GM21737 (cell line): ENCODE measurements at regions not wholly inside any gene's neighbourhood (a gene's known extent, or its start where the extent isn't known, plus 50 kb on each side); places are given as distances from the start of the nearest gene placed in this dataset.

Experiments used
- ATAC-seq: cut with Tn5 transposase; IDR thresholded peaks from one replicate; pipeline ENCODE4 v1.9.1; 2021; ENCODE audit warnings: mild to moderate bottlenecking, moderate library complexity; ENCODE audit not compliant: unreplicated experiment

DNA sequence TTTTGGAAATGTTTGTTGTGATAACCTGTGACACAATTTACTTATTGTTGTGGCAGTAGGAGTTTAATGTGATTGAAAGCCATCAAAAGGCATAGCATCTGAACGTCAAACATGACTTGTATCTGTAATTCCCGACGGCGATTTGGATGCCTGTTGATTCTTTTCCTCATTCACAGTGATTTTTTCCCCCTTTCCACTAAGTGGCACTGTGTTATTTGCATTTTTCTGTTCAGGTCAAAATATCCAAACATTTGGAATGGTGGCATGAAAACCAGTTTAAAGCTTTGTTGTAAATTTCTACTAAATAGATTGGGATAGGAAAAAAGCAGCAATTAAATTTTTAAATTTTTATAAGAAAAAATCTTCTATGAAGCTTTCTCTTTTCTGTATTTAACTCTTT is 259.9 kb upstream of the KCNH8 start:
- no peak for ATAC-seq

DNA sequence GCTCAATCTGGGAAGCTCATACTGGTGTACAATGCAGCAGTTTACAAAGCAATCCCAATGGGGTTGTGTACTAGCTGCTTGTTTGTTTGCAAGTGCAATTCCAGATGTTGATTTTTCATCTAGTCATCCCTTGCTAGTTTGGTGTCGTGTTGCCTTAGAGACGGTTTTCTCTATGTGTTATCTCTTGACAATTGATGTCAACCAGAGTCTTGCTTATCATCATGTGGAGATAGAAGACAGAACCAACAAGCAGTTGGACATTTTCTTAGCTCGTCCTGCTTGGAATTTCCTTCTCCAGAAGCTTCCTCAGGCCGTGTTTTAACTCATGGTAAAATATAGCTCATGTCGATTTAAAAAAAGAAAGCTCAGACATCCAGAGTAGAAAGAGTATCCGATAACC is 262.0 kb upstream of the KCNH8 start:
- ATAC-seq: no peak

DNA sequence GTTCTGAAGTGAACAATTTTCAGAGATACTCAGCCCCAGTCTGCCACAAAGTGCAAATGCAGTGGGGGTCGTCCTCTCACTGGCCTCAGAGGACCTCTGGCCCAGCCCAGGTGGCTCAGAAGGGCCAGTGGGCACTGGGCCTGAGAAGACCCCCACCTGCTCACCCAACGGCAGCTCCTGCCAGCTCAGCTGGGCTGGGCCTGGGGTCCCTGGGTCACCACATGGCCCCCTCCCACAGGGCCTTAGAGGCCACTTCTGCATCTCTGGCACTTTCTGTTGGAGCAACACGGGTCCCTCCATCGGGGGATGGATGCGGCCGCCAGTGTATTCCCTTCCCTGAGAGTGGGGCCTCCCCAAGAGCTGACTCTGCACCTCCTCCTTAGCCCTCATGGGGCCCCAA is 262.7 kb upstream of the KCNH8 start:
- no peak for ATAC-seq

DNA sequence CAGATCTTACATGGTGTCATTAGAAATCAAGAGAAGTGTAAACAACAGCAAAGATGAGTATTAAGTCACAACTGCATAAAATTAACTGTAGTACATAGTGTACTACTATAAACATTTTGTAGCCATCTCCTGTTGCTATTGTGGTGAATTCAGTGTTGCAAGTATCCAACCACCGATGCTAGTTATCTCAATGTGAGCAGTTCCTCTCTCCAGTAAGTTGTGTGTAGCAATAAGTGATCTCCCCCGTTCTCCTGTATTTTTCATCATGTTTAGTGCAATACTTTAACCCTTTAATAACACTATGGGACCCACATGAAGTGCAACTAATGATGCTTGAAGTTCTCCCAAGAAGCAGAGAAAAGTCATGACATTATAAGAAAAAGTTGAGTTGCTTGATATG is 264.7 kb upstream of the KCNH8 start:
- no peak for ATAC-seq

DNA sequence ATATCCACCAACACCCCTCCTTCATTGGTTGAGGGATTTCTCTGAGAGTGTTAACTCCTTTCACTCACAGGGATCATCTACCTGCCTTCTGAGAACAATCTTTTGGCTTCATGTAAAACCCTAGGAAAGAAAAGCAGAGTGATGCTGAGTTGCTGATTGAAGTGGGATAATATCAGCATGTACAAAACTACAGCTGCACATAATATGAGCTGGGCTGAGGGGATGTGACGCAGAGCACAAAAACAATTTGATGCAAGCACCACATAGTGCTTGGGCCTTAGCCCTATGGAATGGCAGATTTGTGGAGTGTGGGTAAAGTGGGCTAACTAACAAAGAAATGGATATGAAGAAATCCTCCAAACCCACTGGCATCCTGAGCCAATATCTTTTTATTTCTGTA is 267.6 kb upstream of the KCNH8 start:
- ATAC-seq: no peak

DNA sequence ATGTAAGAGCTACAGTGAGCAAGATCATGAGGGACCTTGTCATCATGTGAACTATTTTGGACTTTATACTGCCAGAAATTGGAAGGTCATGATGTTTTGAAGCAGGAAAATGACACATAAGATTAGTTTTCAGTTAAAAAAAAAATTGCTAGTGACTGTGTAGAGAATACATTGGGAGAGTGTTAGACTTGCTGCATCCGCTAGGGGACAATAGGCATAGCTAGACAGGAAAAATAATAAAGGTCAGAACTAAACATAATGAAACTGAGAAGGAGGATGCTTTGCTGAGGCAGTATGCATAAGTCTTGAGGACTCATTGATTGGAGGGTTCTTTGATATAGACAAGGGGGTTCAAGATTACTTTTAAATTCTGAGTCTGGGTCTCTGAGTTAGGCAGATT is 275.8 kb upstream of the KCNH8 start:
- ATAC-seq: no peak

DNA sequence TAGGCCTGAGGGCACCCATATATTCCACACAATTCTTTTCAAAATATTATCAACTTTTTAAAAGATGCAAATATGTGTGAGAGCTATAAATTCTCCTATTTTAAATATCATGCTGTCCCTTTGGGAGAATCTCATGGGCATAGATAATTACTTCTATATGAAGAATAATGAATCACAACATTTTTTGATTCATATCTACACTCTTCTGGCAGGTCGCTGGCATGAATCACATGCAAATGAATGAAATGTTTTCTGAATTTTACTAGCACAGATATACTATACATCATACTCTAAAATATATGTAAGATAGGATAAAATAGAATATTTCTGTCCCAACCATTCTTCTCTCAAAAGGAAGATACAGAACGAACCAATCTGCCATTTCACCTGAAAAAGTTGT is 277.7 kb upstream of the KCNH8 start:
- no peak for ATAC-seq

DNA sequence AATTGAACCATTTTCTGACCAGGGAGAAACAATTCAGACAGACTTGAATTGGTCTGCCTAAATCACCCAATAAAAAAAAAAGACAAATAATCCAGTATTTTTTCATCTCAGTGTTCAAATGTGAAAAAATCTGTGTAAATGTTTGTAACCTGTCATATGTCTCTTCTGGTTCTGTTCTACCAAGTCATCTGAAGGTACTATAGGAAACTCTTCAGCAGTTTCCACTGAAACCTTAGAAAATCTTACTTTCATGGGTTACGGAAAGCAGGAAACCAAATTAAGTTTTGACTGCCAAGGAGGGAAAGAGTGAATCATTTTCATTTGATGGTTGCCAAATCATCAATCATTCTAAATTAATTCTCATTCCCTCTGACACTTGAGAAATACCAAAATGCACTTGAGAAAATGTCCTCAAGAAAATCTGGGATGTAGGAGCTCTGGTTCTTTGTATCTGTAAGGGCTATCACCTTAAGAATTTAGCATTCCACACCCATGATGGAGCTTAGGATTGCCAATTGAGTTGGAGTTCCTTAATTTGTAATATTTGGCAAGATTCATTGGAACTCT is 278.2 kb upstream of the KCNH8 start:
- ATAC-seq: no peak

DNA sequence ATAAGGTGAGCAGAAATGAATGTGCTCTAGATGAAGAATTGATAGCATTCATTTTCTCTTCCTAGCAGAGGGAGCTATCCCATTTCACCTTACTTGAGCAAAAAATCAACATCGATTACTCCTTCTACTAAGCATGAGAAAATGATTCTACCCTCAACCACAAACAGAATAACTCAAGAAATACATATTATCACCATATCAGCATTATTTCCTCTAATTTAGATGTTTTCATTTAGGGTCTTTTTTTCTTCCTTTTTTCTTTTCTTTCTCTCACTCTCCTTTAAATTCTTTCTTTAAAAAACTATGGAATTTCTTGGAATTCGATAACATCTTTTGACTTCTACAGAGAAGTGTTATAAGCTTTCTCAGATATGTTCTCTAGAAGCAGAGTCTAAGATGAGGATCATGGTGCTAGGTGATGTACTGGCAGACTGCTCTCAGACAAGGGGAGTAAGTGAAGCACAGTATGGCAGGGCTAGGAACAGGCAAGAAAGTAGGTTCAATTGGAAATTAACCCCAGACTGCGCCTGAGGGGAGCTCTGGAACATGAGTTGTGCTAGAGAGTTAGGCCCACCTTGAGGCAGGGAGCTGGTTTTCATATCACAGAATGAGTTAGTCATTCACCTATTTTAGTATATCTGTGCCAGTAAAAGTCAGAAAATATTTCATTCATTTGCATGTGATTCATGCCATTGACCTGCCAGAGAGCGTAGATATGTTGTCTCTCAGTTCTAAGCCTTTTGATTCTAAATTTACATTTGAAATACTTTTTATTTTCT is 279.2 kb upstream of the KCNH8 start:
- ATAC-seq: no peak

DNA sequence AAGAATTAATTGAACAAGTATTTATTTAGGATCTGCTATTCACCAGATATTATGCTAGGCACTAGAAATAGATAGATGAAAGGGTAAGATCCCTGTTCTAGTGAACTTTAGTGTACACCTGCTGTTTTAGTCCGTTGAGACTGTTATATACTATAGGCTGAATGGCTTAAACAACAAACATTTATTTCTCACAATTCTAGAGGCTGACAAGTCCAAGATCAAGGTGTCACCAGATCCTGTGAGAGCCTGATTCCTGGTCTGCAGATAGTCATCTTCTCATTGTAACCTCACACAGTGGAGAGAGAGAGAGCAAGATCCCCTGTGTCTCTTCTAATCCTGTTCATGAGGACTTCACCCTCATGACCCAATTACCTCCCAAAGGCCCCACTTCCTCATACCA is 281.4 kb upstream of the KCNH8 start:
- ATAC-seq: no peak

DNA sequence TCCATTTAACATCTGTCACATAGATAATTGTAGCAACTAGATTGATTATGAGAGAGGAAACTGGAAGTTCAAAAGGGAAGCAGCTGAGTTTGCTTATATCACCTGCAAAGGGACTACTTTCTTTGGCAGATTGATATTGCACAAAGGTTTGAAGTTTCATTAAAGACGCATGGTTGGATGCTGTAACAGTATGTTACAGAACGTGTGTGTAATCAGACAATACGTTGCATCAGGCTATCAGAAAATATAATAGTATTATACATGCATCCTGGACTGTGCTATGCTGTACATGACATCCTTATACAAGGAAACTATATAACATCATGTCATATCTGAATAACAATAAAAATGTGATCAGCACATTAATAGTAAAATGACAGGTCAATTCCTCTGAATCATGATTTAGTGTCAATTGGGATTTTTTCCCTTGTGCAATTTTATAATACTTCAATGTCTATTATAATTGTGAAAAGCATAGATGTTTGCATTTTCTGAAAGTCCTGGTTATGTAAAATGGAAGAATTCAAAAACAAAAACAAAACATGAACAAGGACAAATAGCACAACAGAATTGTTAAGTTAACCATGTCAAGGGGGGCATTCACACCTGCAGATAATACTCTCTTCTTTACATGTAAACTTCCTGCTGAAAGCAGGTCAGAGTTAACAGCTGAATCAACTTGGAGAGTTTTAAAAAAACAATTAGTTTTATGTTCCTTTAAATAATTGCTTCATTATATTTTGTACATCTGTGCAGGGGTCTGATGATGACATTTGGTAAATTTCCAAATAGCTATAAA is 283.2 kb upstream of the KCNH8 start:
- ATAC-seq: no peak

DNA sequence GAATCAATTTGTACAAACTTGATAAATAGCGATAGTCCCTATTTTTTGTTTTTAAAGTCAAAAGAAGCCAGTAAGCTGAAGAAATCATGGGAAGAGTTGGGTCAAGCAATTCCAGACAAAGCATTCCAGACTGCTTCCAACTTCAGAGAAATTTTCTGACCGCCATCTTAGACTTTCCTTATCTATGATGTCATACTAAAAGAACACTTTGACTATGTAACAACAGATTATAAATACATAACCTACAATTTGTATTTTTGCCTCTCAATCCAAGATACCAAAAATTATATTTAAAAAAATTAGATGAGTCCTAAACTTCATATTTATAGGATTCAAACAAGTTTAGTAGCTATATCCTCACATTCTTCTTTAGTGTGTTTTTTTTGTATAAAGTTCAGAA is 286.2 kb upstream of the KCNH8 start:
- no peak for ATAC-seq

DNA sequence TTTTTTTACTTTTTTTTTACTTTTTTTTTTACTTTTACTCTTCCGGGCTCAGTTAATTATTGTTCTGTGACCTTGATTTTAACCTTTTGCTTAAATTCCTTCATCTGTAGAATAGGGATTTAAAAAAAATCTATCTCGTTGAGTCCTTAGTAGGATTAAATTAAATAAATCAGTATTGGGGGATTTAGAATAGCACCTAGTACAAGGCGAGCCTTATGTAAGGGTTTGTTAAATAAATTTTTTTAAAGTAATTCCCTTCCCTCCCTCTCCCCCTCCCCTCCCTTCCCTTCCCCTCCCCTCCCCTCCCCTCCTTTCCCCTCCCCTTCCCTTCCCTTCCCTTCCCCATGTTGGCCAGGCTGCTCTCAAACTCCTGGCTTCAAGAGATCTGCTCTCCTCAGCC is 287.2 kb upstream of the KCNH8 start:
- ATAC-seq: no peak

DNA sequence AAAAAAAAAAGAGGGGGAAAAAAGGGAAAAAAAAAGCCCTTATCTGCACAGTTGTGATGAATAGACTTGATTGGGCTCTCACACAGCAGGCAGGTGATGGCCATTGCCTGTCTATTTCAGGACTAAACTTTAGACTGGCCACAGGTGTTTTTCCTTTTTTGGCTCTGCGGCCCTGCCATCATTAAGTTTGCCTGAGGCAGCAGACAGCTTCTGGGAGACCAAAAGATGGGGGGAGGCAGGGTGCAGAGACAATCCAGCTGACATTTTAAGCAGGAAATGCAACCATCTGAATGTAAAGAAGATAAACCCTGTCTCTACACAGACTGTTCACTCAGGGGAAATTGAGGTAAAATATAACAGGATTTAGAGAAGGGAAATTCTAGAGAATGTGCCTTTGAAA is 295.0 kb upstream of the KCNH8 start:
- ATAC-seq: no peak

DNA sequence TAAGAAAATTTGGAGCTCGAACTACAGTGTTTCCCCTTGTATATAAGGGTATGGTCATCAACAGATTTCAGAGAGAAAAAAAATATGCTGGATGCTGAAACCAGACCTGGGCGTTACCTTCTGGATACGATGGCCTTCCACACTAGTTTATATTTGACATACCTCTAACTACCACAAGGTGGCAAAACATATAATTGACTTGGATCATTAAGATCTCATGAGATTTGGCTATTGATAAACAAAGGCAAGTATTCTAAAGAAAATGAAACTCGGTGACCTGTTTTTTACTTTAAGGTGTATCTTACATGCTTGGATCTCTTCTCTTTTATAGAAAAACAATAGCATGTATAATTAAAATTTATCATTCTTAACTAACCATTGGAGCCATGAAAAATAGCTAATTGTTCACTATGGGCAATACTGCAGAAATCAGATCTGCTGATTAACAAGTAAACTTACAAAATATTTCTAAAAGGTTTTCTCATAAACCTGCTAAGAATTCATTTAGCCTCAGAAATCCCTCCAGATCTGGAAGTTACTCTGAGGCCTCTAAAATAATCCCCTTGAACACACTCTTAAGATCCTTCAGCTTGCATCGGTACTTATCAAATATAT is 300.6 kb upstream of the KCNH8 start:
- no peak for ATAC-seq

DNA sequence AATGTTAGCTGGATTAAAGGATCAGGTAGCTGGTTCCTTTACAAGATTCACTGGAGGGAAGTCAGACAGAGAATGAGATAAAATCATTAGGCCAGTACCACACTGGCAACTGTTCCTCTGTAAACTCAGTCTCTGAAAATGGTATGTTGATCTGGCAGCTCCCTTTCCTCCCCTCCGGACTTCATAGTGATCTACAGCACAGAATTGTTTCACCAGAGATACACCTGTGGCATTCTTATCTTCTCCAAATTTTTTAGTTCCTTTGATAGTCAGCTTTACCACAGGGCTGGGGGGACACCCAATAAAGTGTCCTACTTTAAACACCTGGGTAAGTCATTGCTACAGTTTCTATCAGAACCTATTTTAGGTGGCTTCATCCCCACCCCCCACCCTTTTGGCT is 304.3 kb upstream of the KCNH8 start:
- no peak for ATAC-seq

DNA sequence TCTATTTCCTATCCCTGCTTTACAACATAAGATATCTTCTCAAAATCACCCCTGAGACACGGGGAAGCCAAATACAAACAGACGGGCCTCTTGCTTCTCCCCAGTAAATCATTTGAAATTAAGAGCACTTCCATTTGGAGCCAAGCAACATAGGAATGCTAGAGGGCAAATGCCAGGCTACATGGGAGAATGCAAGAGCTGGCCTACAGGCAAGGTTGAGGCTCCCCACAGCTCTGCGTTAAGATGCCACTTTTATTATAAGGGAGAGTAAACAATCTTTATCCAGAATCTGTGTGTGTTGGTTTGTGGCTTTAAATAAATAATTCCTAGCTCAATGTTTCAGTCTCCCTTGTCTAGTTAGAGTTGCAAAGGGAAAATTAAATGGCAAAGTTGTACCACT is 305.1 kb upstream of the KCNH8 start:
- no peak for ATAC-seq

DNA sequence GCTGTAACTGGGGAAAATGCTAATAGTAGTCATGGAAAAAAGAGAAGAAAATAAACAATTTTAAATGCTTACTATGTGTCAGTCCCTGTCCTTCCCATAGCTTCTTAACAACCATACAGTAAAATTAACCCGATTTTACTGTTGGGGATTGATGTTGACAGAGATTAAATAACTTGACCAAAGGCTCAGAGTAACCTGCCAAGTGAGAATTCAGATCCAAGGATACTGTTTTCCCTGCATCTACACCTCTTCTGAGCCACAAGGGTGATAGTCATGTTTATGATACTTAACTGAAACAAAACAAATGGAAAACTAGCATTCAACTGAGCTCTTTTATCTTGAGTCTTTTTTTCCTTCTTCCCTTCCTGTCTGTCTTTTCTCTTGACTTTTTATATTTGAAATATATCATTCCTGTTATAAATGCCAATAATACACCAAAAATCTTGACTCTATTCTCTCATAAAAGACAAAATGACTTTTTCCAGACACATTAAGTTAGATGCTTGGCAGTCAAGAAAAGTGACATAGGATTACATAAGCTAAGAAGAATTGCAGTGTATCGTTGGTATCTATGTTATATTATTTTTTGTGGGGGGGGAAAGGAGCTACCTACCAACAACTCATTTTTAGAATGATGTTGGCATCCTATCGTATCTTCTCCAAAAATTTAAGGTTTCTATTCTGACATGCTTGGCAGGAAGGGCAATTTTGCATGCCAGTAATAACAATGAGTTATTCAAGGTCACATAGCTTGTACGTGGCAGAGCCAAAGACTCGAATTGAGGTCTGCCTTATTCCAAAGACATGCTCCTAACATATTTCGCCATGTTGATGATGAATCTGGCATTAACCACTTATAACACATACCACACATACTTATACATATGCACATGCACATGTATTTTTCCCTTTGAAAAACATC is 306.6 kb upstream of the KCNH8 start:
- ATAC-seq: no peak

DNA sequence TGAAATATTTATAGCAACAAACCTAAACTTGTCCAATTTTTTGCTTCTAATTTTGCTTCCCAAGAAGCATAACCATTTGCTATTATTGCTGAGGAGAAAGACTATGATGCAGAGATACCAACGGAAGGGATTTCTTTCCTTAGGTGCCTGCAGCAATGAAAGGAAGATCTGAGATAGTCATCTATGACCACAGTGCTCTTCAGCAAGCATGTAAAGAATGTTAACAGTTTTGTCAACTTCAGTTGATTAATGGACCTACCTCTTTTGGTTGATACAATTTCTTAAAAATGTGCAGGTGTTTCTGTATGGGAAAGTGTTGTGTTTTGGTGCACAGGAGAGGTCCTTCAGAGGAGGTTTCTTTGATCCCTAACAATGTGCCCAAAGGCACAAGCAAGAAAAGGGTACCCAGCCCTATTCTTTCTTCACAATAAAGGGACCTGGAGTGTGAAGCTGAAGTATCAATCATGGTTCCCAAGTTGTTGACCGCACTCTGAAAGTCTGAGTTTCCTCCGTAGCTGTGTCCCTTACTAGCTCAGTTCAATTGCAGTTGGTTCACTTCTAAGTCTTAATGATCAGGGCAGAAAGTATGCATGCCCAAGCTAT is 307.7 kb upstream of the KCNH8 start:
- no peak for ATAC-seq

DNA sequence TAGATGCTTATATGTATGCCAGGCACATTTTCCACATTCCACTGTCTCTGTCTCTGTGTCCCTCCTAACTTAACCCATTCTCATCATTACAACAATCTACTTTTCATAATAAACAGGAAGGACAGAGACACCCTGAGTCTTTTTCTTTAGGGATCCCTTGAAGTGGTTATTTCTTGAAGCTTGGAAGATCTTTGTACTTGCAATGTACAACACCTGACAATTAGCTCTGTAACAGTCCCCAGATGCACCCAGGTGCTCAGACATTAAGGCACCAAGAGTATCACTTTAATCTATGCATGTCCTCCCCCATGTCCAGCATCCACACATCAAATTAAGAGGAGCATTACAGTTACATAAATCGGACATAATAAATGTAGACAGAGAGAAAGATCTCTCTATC is 309.6 kb upstream of the KCNH8 start:
- no peak for ATAC-seq
